ENCODE measurements at regions not wholly inside any gene's neighbourhood (a gene's known extent, or its start where the extent isn't known, plus 50 kb on each side); places are given as distances from the start of the nearest gene placed in this dataset.

DNA sequence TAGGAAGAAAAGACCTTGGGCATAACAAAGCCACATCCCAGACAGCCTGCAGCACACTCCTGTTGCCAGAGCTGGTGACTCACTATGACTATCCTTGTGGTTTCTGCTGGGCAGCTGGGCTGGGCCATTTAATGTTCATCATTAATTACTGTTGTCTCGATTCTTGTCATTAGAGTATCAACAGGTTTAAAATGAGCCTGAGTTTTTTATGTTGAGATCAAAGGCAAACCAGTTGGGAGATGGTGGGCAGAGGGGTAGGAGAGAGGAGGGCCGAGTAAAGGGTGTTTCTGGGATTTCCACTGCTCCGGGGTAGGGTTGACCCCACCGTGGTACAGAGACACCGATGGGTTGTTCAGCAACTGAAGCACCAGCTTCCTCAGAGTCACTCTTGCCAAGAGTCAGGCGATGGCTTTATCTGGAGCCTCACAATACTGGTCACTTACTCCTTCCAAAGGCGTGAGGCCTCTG is 128.7 kb upstream of the LYZL1 start:
- TF ChIP-seq, protein P1, sequence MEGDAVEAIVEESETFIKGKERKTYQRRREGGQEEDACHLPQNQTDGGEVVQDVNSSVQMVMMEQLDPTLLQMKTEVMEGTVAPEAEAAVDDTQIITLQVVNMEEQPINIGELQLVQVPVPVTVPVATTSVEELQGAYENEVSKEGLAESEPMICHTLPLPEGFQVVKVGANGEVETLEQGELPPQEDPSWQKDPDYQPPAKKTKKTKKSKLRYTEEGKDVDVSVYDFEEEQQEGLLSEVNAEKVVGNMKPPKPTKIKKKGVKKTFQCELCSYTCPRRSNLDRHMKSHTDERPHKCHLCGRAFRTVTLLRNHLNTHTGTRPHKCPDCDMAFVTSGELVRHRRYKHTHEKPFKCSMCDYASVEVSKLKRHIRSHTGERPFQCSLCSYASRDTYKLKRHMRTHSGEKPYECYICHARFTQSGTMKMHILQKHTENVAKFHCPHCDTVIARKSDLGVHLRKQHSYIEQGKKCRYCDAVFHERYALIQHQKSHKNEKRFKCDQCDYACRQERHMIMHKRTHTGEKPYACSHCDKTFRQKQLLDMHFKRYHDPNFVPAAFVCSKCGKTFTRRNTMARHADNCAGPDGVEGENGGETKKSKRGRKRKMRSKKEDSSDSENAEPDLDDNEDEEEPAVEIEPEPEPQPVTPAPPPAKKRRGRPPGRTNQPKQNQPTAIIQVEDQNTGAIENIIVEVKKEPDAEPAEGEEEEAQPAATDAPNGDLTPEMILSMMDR (IDR thresholded peaks at IDR 0.05), result no peak
- TF ChIP-seq POLR2A (IDR thresholded peaks at IDR 0.05), result no peak
